ENCODE measurements at regions not wholly inside any gene's neighbourhood (a gene's known extent, or its start where the extent isn't known, plus 50 kb on each side); places are given as distances from the start of the nearest gene placed in this dataset.

- TF ChIP-seq CTCF (optimal IDR thresholded peaks at IDR 0.05 in 1 of 3, IDR thresholded peaks at IDR 0.05 in 1 of 3, conservative IDR thresholded peaks at IDR 0.05 in 1 of 3; ENCODE audit: extremely low read depth in 1 of 3, insufficient read depth in 2 of 3, low read length in 3 of 3) (no peak), EZH2 (IDR thresholded peaks at IDR 0.05; ENCODE audit: low read length) (no peak)
Observed at GRCh38 chr18:57901825-57902589, 98.9 kb upstream of the ATP8B1 start.

Data from keratinocyte (primary cell).